GM12874 (cell line): ENCODE measurements at regions not wholly inside any gene's neighbourhood (a gene's known extent, or its start where the extent isn't known, plus 50 kb on each side); places are given as distances from the start of the nearest gene placed in this dataset.

ENCODE experiments used
- CTCF ChIP-seq: IDR thresholded peaks from 2 replicates; pipeline ENCODE4 v1.5.1; 2011; ENCODE audit warnings: low read depth, mild to moderate bottlenecking, control low read depth, low read length, moderate library complexity; ENCODE audit not compliant: insufficient read depth

GRCh38 chr5:107153283-107153682 lies 517.5 kb downstream of the EFNA5 start:
- no peak for TF ChIP-seq CTCF

GRCh38 chr5:107149243-107150005 lies 521.3 kb downstream of the EFNA5 start:
- no peak for TF ChIP-seq CTCF

- no peak for TF ChIP-seq CTCF
Measured at GRCh38 chr5:107147589-107147988, 523.1 kb downstream of the EFNA5 start.

- TF ChIP-seq CTCF: no peak
Measured at GRCh38 chr5:107146901-107147300, 523.8 kb downstream of the EFNA5 start.

GRCh38 chr5:107135391-107135790 lies 535.3 kb downstream of the EFNA5 start:
- no peak for TF ChIP-seq CTCF

GRCh38 chr5:107134931-107135330 lies 535.8 kb downstream of the EFNA5 start:
- TF ChIP-seq CTCF: no peak

- TF ChIP-seq CTCF: no peak
Measured at GRCh38 chr5:107129051-107129450, 541.7 kb downstream of the EFNA5 start.
